H9 (cell line): ENCODE measurements at regions not wholly inside any gene's neighbourhood (a gene's known extent, or its start where the extent isn't known, plus 50 kb on each side); places are given as distances from the start of the nearest gene placed in this dataset.

Experiments
- DNase-seq: peaks from one replicate; pipeline ENCODE4 v3.0.0-alpha.2; 2017
- H2AFZ ChIP-seq: one replicate; pipeline ENCODE4 v1.6.1; 2013; ENCODE audit warnings: mild to moderate bottlenecking, low read length, control low read depth, moderate library complexity
- H2AK5ac ChIP-seq: 2 replicates; pipeline ENCODE4 v1.6.1; 2013; ENCODE audit warnings: low read length, control low read depth, mixed read lengths; ENCODE audit not compliant: insufficient read length
- H2BK120ac ChIP-seq: one replicate; pipeline ENCODE4 v1.6.1; 2013; ENCODE audit warnings: low read depth, mild to moderate bottlenecking, low read length, control low read depth, inconsistent platforms; ENCODE audit not compliant: poor library complexity, severe bottlenecking
- H2BK12ac ChIP-seq: 2 replicates; pipeline ENCODE4 v1.6.1; 2013; ENCODE audit warnings: low read length, control low read depth, mixed read lengths, low read depth; ENCODE audit not compliant: insufficient read length
- H2BK15ac ChIP-seq: 2 replicates; pipeline ENCODE4 v1.6.1; 2013; ENCODE audit warnings: low read depth, low read length, control low read depth
- H2BK20ac ChIP-seq: one replicate; pipeline ENCODE4 v1.6.1; 2013; ENCODE audit warnings: low read depth, mild to moderate bottlenecking, low read length, control low read depth, inconsistent platforms; ENCODE audit not compliant: poor library complexity, severe bottlenecking
- H2BK5ac ChIP-seq: 2 replicates; pipeline ENCODE4 v1.6.1; 2013; ENCODE audit warnings: low read length, control low read depth, mixed read lengths; ENCODE audit not compliant: insufficient read length
- H3K14ac ChIP-seq: 2 replicates; pipeline ENCODE4 v1.6.1; 2013; ENCODE audit warnings: low read length, control low read depth; ENCODE audit not compliant: insufficient read depth
- H3K18ac ChIP-seq: 2 replicates; pipeline ENCODE4 v1.6.1; 2013; ENCODE audit warnings: low read depth, mild to moderate bottlenecking, mixed read lengths, low read length, control low read depth; ENCODE audit not compliant: insufficient read length
- H3K23ac ChIP-seq: 2 replicates; pipeline ENCODE4 v1.6.1; 2013; ENCODE audit warnings: low read length, control low read depth, mixed read lengths, low read depth; ENCODE audit not compliant: insufficient read length
- H3K23me2 ChIP-seq: 2 replicates; pipeline ENCODE4 v1.6.1; 2013; ENCODE audit warnings: low read depth, mild to moderate bottlenecking, mixed read lengths, low read length, control low read depth; ENCODE audit not compliant: insufficient read length, poor library complexity, severe bottlenecking
- H3K27ac ChIP-seq: 2 replicates; pipeline ENCODE4 v1.5.1; 2013; ENCODE audit warnings: low read length, control low read depth, mixed read lengths, low read depth; ENCODE audit not compliant: insufficient read length
- H3K27me3 ChIP-seq: 2 replicates; pipeline ENCODE4 v1.6.1; 2013; ENCODE audit warnings: low read length, control low read depth, inconsistent platforms; ENCODE audit not compliant: insufficient read depth
- H3K4ac ChIP-seq: 2 replicates; pipeline ENCODE4 v1.6.1; 2013; ENCODE audit warnings: low read depth, mild to moderate bottlenecking, control low read depth, inconsistent platforms, low read length, moderate library complexity
- H3K4me1 ChIP-seq: 2 replicates; pipeline ENCODE4 v1.6.1; 2013; ENCODE audit warnings: low read length, control low read depth, inconsistent platforms; ENCODE audit not compliant: insufficient read depth
- H3K4me2 ChIP-seq: 2 replicates; pipeline ENCODE4 v1.6.1; 2013; ENCODE audit warnings: low read length, control low read depth, mixed read lengths; ENCODE audit not compliant: insufficient read length, insufficient read depth
- H3K56ac ChIP-seq: 2 replicates; pipeline ENCODE4 v1.6.1; 2013; ENCODE audit warnings: low read depth, mild to moderate bottlenecking, mixed read lengths, low read length, control low read depth; ENCODE audit not compliant: insufficient read length
- H3K79me1 ChIP-seq: 2 replicates; pipeline ENCODE4 v1.6.1; 2013; ENCODE audit warnings: low read depth, mild to moderate bottlenecking, moderate library complexity, low read length, control low read depth, inconsistent platforms; ENCODE audit not compliant: insufficient read depth, poor library complexity, severe bottlenecking
- H3K79me2 ChIP-seq: 2 replicates; pipeline ENCODE4 v1.6.1; 2013; ENCODE audit warnings: low read length, control low read depth, inconsistent platforms; ENCODE audit not compliant: insufficient read depth
- H3K9ac ChIP-seq: 2 replicates; pipeline ENCODE4 v1.6.1; 2013; ENCODE audit warnings: low read length, control low read depth, mixed read lengths; ENCODE audit not compliant: insufficient read length; ENCODE audit errors: extremely low read depth
- H3K9me3 ChIP-seq: one replicate; pipeline ENCODE4 v1.6.1; 2013; ENCODE audit warnings: low read depth, low read length, inconsistent platforms; ENCODE audit not compliant: control insufficient read depth
- H3T11ph ChIP-seq: one replicate; pipeline ENCODE4 v1.6.1; 2013; ENCODE audit warnings: mild to moderate bottlenecking, low read length, control low read depth, inconsistent platforms
- H4K20me1 ChIP-seq: one replicate; pipeline ENCODE4 v1.6.1; 2013; ENCODE audit not compliant: control insufficient read depth, insufficient read length, insufficient read depth
- H4K5ac ChIP-seq: 2 replicates; pipeline ENCODE4 v1.6.1; 2013; ENCODE audit warnings: low read depth, mild to moderate bottlenecking, mixed read lengths, low read length, control low read depth; ENCODE audit not compliant: insufficient read length
- H4K8ac ChIP-seq: replicated peaks from 2 replicates; pipeline ENCODE4 v1.6.1; 2013; ENCODE audit warnings: low read length, control low read depth, mixed read lengths, low read depth; ENCODE audit not compliant: insufficient read length
- H4K91ac ChIP-seq: 2 replicates; pipeline ENCODE4 v1.6.1; 2013; ENCODE audit warnings: low read depth, mild to moderate bottlenecking, moderate library complexity, mixed read lengths, low read length, control low read depth; ENCODE audit not compliant: insufficient read length
- H3K27ac Mint-ChIP-seq, 3 experiments: 2 replicates in 2 of 3; 3 replicates in 1 of 3; pipeline ENCODE4 v1.8.0; 2020 to 2021; ENCODE audit warnings: mixed read lengths in 3 of 3, mild to moderate bottlenecking in 1 of 3, moderate library complexity in 1 of 3
- H3K27me3 Mint-ChIP-seq: 2 replicates; pipeline ENCODE4 v1.8.0; 2021; ENCODE audit warnings: low read depth, mild to moderate bottlenecking, moderate library complexity, mixed read lengths
- H3K36me3 Mint-ChIP-seq, 3 experiments: 2 replicates in 2 of 3; 3 replicates in 1 of 3; pipeline ENCODE4 v1.8.0; 2020 to 2021; ENCODE audit warnings: low read depth in 3 of 3, mixed read lengths in 3 of 3; ENCODE audit not compliant: insufficient read depth in 1 of 3
- H3K4me1 Mint-ChIP-seq, 2 experiments: 2 replicates each; pipeline ENCODE4 v1.8.0; 2020; ENCODE audit warnings: mixed read lengths in 2 of 2
- H3K4me3 Mint-ChIP-seq, 2 experiments: 2 replicates in 1 of 2; 3 replicates in 1 of 2; pipeline ENCODE4 v1.8.0; 2020 to 2021; ENCODE audit warnings: mild to moderate bottlenecking in 2 of 2, mixed read lengths in 2 of 2, moderate library complexity in 1 of 2
- H3K9me3 Mint-ChIP-seq, 2 experiments: 2 replicates in 1 of 2; 3 replicates in 1 of 2; pipeline ENCODE4 v1.8.0; 2020; ENCODE audit warnings: mild to moderate bottlenecking in 2 of 2, mixed read lengths in 2 of 2, moderate library complexity in 1 of 2
- CTCF ChIP-seq: fragments of 200-600 bp; sonication (generic); conservative IDR thresholded peaks from 3 replicates; pipeline ENCODE4 v1.8.0; 2021; ENCODE audit warnings: antibody characterized with exemption, mild to moderate bottlenecking
- WGBS: extraction: QIAGEN DNeasy Blood & Tissue Kit; methylation state at CpG from one replicate; pipeline ENCODE4 v1.1.7; 2013; ENCODE audit warnings: missing lambda C conversion rate, low lambda C conversion rate, mixed read lengths; ENCODE audit not compliant: insufficient read length; ENCODE audit errors: extremely low coverage; 5-methylcytosine and 5-hydroxymethylcytosine counted together

- no peak overlapping the region for H3K18ac ChIP-seq
- H2AK5ac ChIP-seq, result no peak overlapping the region
- no peak overlapping the region for H3K4ac ChIP-seq
- H3K27ac ChIP-seq, result no peak overlapping the region
- no peaks in the 10 kb centered on the region for H3K79me2 ChIP-seq
- no peak overlapping the region for H4K91ac ChIP-seq
- no peak overlapping the region for H3K9ac ChIP-seq
- no peak overlapping the region for H3T11ph ChIP-seq
- no peaks in the 10 kb centered on the region for H3K36me3 Mint-ChIP-seq
- no peaks in the 10 kb centered on the region for H3K27me3 ChIP-seq
- H3K4me1 ChIP-seq, result no peaks in the 10 kb centered on the region
- WGBS, result no CpG with 5 or more reads among the region's 3 CpGs
- no peak overlapping the region for H3K23ac ChIP-seq
- no peaks in the 10 kb centered on the region for H3K27me3 Mint-ChIP-seq
- no peaks in the 10 kb centered on the region for H4K20me1 ChIP-seq
- no peak overlapping the region for H2AFZ ChIP-seq
- H2BK120ac ChIP-seq, result no peak overlapping the region
- H3K4me1 Mint-ChIP-seq, result peaks cover 0 to 3% of the 10 kb centered on the region in 2 experiments; a peak in 2 of 4 replicates
- H3K27ac Mint-ChIP-seq, result no peak overlapping the region; a peak in 1 of 7 replicates
- H2BK20ac ChIP-seq, result no peak overlapping the region
- no peak for DNase-seq
- no peak overlapping the region for H2BK15ac ChIP-seq
- no peaks in the 10 kb centered on the region for H3K79me1 ChIP-seq
- H3K4me2 ChIP-seq, result no peak overlapping the region
- no peak overlapping the region for H4K8ac ChIP-seq
- H4K5ac ChIP-seq, result no peak overlapping the region
- no peaks in the 10 kb centered on the region for H3K9me3 ChIP-seq
- H3K9me3 Mint-ChIP-seq, result no peaks in the 10 kb centered on the region
- H3K56ac ChIP-seq, result no peak overlapping the region
- no peak overlapping the region for H2BK5ac ChIP-seq
- no peaks in the 10 kb centered on the region for H3K23me2 ChIP-seq
- no peak overlapping the region for H2BK12ac ChIP-seq
- no peak overlapping the region for H3K4me3 Mint-ChIP-seq
- no peak for TF ChIP-seq CTCF
- no peak overlapping the region for H3K14ac ChIP-seq
These were observed 122.0 kb upstream of the LNX1 start for GRCh38 chr4:53713296-53713695.
